PC-9 (cell line): ENCODE measurements at regions not wholly inside any gene's neighbourhood (a gene's known extent, or its start where the extent isn't known, plus 50 kb on each side); places are given as distances from the start of the nearest gene placed in this dataset.

Experiments
- EZH2 ChIP-seq: fragments of 200-600 bp; sonication (generic); IDR thresholded peaks from 2 replicates; pipeline ENCODE4 v1.8.0; 2017; ENCODE audit warnings: antibody characterized with exemption, low read depth
- TF ChIP-seq, protein P1 (sequence below): fragments of 200-600 bp; sonication (generic); conservative IDR thresholded peaks from 2 replicates; pipeline ENCODE4 v1.6.1; 2017; ENCODE audit warnings: mixed run types, antibody characterized with exemption, mild to moderate bottlenecking, moderate library complexity

DNA sequence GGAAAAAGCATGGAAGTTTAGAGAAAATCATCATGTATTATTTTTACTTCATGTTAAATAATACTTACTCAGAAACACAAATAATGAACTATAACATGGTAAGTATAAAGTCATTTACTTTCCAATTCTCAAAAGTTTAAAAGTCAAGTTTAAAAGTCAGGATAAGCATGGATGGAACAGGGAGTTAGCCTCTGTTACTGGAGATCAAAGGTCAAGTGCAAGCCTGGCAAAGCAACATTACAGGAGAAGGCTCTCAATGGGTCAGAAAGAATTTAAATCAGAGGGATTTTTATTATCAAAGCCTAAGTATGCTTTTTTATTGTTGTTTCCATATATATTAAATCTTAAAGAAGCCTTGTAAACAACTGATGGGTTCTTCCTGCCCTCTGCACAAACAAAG lies 505.4 kb downstream of the KCNA4 start:
- TF ChIP-seq, protein P1, sequence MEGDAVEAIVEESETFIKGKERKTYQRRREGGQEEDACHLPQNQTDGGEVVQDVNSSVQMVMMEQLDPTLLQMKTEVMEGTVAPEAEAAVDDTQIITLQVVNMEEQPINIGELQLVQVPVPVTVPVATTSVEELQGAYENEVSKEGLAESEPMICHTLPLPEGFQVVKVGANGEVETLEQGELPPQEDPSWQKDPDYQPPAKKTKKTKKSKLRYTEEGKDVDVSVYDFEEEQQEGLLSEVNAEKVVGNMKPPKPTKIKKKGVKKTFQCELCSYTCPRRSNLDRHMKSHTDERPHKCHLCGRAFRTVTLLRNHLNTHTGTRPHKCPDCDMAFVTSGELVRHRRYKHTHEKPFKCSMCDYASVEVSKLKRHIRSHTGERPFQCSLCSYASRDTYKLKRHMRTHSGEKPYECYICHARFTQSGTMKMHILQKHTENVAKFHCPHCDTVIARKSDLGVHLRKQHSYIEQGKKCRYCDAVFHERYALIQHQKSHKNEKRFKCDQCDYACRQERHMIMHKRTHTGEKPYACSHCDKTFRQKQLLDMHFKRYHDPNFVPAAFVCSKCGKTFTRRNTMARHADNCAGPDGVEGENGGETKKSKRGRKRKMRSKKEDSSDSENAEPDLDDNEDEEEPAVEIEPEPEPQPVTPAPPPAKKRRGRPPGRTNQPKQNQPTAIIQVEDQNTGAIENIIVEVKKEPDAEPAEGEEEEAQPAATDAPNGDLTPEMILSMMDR, result no peak
- no peak for TF ChIP-seq EZH2
